Left hindlimb (tissue), 1 donor: ENCODE measurements at regions not wholly inside any gene's neighbourhood (a gene's known extent, or its start where the extent isn't known, plus 50 kb on each side); places are given as distances from the start of the nearest gene placed in this dataset.
"Not testable (repeated sequence)": the region's sequence is repeated elsewhere in the genome, so short reads cannot be mapped to it uniquely, and the experiment has no call there.

Source experiments
- DNase-seq: peaks from one replicate; pipeline ENCODE4 v3.0.0-alpha.2; 2018

- not testable (repeated sequence) for DNase-seq
Measured at GRCh38 chr2:90093571-90094270, 1402.2 kb downstream of the RPIA start.

GRCh38 chr2:90097617-90098016 lies 1406.1 kb downstream of the RPIA start:
- DNase-seq, result not testable (repeated sequence)

GRCh38 chr2:90105142-90105541 lies 1413.7 kb downstream of the RPIA start:
- not testable (repeated sequence) for DNase-seq

DNA sequence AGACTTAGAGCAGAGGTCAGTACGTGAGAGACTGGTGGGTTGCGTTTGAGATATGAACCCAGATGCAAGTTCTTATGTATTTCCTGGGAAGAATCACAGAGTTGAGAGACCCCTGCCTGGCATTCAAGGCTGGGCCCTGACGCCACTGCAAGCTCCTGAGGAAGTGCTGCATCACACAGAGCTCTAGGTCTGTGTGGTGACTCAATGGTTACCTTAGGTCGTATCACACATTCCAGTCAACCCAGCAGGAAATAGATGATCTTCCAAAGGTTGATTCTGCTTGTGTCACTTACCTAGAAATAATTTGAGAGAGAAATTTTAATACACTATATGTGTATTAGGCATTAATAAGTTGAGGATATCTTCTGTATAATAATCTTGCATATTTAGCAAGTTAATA lies 1431.9 kb downstream of the RPIA start:
- not testable (repeated sequence) for DNase-seq

- DNase-seq, result not testable (repeated sequence)
Measured at GRCh38 chr2:90139046-90139445, 1447.6 kb downstream of the RPIA start.

DNA sequence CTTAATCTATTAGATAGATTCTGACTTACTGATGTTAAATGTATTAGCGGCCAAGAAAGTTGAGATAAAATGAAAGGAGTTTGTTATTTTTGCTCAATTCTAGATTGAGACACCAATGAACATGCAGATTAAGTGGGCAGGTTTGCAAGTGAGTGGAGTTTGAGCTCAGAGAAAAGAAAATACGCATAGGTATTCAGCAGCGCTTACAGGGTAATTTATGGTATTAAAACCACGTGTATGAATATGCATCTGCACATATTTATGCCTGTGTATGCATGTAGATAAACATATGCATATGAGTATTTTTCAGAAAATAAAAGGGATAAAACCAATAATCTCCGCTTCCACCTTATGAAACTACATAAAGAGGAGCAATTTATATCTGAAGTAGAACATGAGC lies 1450.1 kb downstream of the RPIA start:
- DNase-seq, result not testable (repeated sequence)

DNA sequence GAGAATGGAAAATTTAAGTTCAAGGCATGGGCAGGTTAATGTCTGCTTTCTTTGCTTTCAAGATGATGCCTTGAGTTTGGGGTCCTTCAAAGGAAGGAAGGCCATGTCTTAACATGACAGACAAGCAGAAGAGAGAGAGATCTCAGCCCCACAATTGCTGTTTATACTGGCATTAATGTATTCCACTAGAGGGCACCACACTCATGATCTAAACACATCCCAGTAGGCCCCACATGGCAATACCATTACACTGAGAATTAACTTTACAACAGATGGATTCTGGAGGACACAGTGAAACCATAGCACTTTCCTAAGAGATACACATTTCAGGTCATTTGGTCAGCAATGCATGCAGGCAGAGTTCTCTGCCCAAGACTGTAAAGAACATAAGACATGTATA lies 1460.3 kb downstream of the RPIA start:
- not testable (repeated sequence) for DNase-seq

GRCh38 chr2:90170978-90171377 lies 1479.5 kb downstream of the RPIA start:
- DNase-seq, result not testable (repeated sequence)

DNA sequence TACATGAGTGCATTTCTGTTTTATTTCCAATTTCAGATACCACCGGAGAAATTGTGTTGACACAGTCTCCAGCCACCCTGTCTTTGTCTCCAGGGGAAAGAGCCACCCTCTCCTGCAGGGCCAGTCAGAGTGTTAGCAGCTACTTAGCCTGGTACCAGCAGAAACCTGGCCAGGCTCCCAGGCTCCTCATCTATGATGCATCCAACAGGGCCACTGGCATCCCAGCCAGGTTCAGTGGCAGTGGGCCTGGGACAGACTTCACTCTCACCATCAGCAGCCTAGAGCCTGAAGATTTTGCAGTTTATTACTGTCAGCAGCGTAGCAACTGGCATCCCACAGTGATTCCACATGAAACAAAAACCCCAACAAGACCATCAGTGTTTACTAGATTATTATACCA lies 1481.6 kb downstream of the RPIA start:
- DNase-seq, result not testable (repeated sequence)

- DNase-seq, result not testable (repeated sequence)
Measured at GRCh38 chr2:90179591-90179990, 1488.1 kb downstream of the RPIA start.

DNA sequence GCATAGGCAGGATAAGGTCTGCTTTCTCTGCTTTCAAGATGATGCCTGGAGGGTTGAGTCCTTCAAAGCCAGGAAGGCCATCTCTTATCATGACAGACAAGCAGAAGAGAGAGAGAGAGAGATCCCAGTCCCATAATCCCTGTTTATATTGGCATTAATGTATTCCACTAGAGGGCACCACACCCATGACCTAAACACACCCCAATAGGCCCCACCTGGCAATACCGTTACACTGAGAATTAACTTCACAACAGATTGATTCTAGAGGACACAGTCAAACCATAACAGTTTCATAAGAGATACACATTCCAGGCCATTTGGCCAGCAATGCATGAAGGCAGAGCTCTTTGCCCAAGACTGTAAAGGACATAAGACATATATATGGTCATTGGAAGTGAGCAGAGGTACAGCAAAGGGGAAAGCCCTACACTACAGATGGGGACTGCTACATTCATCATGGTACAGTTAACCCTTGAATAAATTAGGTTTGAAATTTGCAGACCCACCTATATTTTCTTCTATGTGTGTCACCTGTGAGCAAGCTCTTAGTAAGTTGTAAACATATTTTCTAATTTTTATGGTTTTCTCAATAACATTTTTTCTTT lies 1516.1 kb downstream of the RPIA start:
- no peak for DNase-seq

GRCh38 chr2:90209009-90209408 lies 1517.5 kb downstream of the RPIA start:
- DNase-seq, result no peak

GRCh38 chr2:90209806-90210205 lies 1518.3 kb downstream of the RPIA start:
- DNase-seq, result no peak

GRCh38 chr2:90215880-90216279 lies 1524.4 kb downstream of the RPIA start:
- DNase-seq, result not testable (repeated sequence)

DNA sequence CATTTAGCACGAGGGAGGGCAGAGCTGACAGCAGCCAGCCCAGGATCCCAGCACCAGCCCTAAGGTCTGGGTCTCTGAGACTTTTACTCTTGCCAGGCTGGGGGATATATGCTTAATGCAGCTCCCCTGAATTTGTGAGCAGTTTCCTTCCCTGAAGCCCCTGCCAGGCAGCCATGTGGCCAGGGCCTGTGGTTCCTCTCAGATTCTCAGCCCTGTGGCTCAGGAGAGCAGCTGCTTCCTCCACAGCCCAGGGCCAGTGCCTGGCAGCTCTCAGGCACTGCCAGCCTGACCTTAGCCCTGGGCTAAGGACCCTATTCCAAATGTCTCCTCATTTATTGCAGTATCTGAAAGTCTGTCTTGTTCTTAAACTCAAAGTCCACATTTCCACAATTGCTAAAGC lies 1525.3 kb downstream of the RPIA start:
- DNase-seq, result not testable (repeated sequence)

DNA sequence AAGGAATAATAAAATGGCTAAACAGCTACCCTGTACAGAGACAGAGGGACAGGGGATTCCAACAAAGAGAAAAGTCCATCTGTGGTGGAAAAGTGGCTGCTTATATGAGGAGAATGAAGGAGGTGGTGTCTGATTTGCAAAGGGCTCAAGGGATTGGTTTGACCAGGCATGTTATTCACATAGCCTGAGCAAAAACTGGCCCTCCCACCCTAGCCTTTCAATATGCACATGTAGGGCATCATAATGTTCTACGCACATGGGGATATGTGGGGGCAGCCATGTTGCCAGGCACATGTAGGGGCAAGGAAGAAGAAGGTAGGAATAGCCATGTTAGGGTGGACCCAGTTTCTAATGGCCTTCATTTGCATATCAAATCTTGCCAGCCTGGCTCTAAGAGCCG lies 1527.1 kb downstream of the RPIA start:
- not testable (repeated sequence) for DNase-seq

GRCh38 chr2:90220623-90221299 lies 1529.3 kb downstream of the RPIA start:
- not testable (repeated sequence) for DNase-seq

DNA sequence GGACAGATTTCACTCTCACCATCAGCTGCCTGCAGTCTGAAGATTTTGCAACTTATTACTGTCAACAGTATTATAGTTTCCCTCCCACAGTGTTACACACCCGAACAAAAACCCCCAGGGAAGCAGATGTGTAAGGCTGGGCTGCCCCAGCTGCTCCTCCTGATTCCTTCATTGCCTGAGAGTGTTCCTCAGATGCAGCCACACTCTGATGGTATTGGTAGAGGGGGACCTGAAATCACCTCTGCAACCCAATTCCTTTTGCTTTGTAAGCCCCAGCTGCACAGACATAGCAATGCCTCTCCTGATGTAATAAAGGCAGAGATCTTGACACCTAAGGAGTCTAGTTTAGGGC lies 1529.8 kb downstream of the RPIA start:
- no peak for DNase-seq

DNA sequence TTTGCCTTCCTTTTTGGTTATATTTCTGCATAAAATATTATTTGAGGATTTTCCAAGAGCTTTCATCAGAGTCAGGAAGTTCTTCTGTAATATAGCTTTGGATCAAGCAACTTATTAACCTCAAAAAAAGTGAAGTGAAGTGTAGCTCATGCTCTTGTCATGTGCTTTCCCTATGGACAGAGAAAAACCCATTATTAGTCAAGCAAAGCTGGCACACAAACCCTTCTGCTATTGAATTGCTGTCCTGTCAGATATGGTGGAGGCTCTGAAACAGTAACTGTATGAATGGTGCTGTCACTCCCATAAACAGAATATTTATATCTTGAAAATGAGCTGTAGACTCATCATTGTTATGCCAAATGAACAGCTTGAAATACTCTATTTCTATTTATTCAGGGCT lies 1533.3 kb downstream of the RPIA start:
- not testable (repeated sequence) for DNase-seq

- DNase-seq, result not testable (repeated sequence)
Measured at GRCh38 chr2:90226465-90227072, 1535.1 kb downstream of the RPIA start.

DNA sequence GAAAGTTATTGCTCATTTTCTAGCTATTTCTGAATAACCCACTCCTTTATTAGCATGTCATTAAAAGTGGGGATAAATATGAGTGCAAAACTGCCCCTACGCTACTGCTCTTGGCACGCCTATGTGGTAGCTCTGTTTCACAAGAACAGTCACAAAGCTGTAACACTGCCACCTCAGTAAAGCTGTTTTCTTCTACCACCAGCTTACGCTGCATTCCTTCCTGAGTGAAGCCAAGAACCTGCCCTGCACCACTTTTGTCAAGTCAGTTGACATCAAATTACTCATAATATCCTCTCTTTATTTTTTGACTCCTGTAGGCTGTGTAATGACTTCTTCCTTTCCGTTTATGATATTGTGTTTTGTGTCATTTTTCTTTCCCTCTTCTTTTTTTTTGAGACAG lies 1539.7 kb downstream of the RPIA start:
- DNase-seq, result not testable (repeated sequence)

DNA sequence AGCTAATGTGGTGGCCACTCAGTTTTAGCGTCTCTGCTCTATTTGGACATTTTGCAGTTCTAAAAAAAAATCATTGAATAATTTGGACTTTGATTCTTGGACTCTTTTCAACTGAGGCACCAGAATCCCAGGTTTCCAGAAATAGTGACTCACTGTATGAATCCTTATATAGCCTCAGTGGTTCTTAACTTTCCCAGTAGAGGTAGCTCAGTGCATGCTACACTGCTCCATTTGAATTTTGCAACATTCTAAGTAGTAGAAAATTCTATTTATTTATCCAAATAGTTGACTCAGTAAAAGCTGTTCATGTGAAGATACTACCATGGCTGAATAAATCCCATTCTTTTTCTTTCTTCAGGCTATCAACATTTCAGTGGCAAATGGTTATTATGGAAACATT lies 1544.0 kb downstream of the RPIA start:
- not testable (repeated sequence) for DNase-seq

DNA sequence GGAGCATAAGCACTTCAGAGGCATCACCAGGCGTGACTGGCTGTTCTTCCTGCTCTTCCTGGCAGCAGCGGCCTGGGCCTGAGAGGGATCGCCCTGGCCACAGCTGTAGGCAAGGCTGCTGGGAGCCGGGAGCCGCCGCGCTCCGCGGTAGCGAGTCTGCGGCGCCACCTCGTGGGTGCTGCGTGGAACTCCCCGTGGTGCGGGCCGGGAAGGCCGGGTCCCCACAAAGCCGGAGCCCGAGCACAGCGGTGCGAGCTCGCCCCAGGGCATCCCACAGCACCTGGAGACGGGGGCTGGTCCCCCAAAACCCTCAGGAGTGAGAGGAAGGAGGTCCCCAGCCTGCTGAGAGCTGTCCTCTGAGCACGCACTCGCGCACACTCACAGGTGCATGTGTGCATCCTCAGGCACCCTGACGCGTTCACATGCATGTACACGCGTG lies 1546.5 kb downstream of the RPIA start:
- DNase-seq, result peak; percentile 43
